K562 (cell line): ENCODE measurements at regions not wholly inside any gene's neighbourhood (a gene's known extent, or its start where the extent isn't known, plus 50 kb on each side); places are given as distances from the start of the nearest gene placed in this dataset.

ENCODE experiments used
- ATAC-seq: fragments of 200-7000 bp; cut with Tn5 transposase; 3 replicates; pipeline ENCODE4 v1.9.1; 2020; ENCODE audit warnings: moderate library complexity
- BruUV-seq: library from RNA; stranded (reverse); fragments of 400-500 nt; replicated peaks from 2 replicates; lab custom pipeline; 2021; lab: Mats Ljungman, UMichigan
- CTCF ChIA-PET: fragments of 300-600 bp; formaldehyde crosslinking; extraction: SDS; loops from one replicate; lab custom pipeline; 2021; ENCODE audit warnings: low intra/inter-chr PET ratio; lab: Yijun Ruan, JAX
- POLR2A ChIA-PET: fragments of 300-600, 350-650 bp; sonication (Branson Sonifier 250); formaldehyde crosslinking; extraction: SDS; loops from one replicate; lab custom pipeline; 2021; ENCODE audit warnings: antibody characterized with exemption, inconsistent platforms; lab: Yijun Ruan, JAX
- DNase-seq, 4 experiments: peaks; one replicate each; pipeline versions ENCODE4 v3.0.0 to v3.0.0-alpha.2; 2011 to 2018; ENCODE audit warnings: low spot score in 3 of 4, mixed read lengths in 3 of 4; ENCODE audit errors: extremely low read depth in 1 of 4
- FAIRE-seq: peaks from 2 replicates; lab custom pipeline; 2011; peaks lifted over from hg19 to GRCh38; lab: Jason Lieb, UNC
- H2AFZ ChIP-seq: 2 replicates; pipeline ENCODE4 v1.6.0; 2011; ENCODE audit warnings: low read depth, low read length, control low read depth, inconsistent platforms
- H3K27ac ChIP-seq: fragments of 200-600 bp; 3 replicates; pipeline ENCODE4 v1.8.0; 2011; ENCODE audit warnings: low read depth, mild to moderate bottlenecking, control low read depth, inconsistent platforms, low read length, moderate library complexity, mixed read lengths; ENCODE audit errors: extremely low read depth
- H3K27me3 ChIP-seq, 2 experiments: fragments of 300-600 bp in 1 of 2; 2 replicates in 1 of 2; 3 replicates in 1 of 2; pipeline versions ENCODE4 v1.6.0 to v1.8.0; 2011; ENCODE audit warnings: inconsistent platforms in 2 of 2, low read length in 2 of 2, mild to moderate bottlenecking in 1 of 2, mixed read lengths in 1 of 2, moderate library complexity in 1 of 2; ENCODE audit not compliant: control insufficient read depth in 2 of 2, insufficient read depth in 2 of 2
- H3K36me3 ChIP-seq: fragments of 300-600 bp; 3 replicates; pipeline ENCODE4 v1.8.0; 2011; ENCODE audit warnings: mild to moderate bottlenecking, low read length, inconsistent platforms; ENCODE audit not compliant: control insufficient read depth, insufficient read depth
- H3K4me1 ChIP-seq, 2 experiments: fragments of 200-600 bp in 1 of 2; replicated peaks in 1 of 2; 2 replicates in 1 of 2; 3 replicates in 1 of 2; pipeline versions ENCODE4 v1.5.1 to v1.8.0; 2011; ENCODE audit warnings: inconsistent platforms in 2 of 2, low read length in 2 of 2, mild to moderate bottlenecking in 1 of 2, mixed read lengths in 1 of 2, moderate library complexity in 1 of 2; ENCODE audit not compliant: control insufficient read depth in 2 of 2, insufficient read depth in 2 of 2
- H3K4me2 ChIP-seq: 2 replicates; pipeline ENCODE4 v1.6.1; 2011; ENCODE audit warnings: low read length, control low read depth, inconsistent platforms, mixed read lengths; ENCODE audit not compliant: insufficient read depth
- H3K4me3 ChIP-seq: fragments of 200-600 bp; sonication (generic), shearing (Covaris generic); 2 replicates; pipeline ENCODE4 v1.5.1; 2016; ENCODE audit warnings: control low read depth, inconsistent platforms
- H3K79me2 ChIP-seq: fragments of 200-600 bp; 3 replicates; pipeline ENCODE4 v1.8.0; 2011; ENCODE audit warnings: low read length, inconsistent platforms; ENCODE audit not compliant: control insufficient read depth, insufficient read depth
- H3K9ac ChIP-seq, 2 experiments: 2 replicates each; pipeline versions ENCODE4 v1.6.0 to v1.6.1; 2011; ENCODE audit warnings: low read depth in 2 of 2, low read length in 2 of 2, control low read depth in 1 of 2, inconsistent platforms in 1 of 2, mild to moderate bottlenecking in 1 of 2, mixed read lengths in 1 of 2; ENCODE audit not compliant: insufficient read depth in 1 of 2
- H3K9me1 ChIP-seq: one replicate; pipeline ENCODE4 v1.6.0; 2011; ENCODE audit warnings: inconsistent platforms, mild to moderate bottlenecking, low read length, moderate library complexity; ENCODE audit not compliant: control insufficient read depth, insufficient read depth
- H3K9me3 ChIP-seq: replicated peaks from 2 replicates; pipeline ENCODE4 v1.5.1; 2011; ENCODE audit warnings: low read depth, low read length, inconsistent platforms; ENCODE audit not compliant: control insufficient read depth, insufficient read depth
- H4K20me1 ChIP-seq: replicated peaks from 2 replicates; pipeline ENCODE4 v1.6.1; 2011; ENCODE audit warnings: low read length, inconsistent platforms, mixed read lengths; ENCODE audit not compliant: control insufficient read depth, insufficient read depth
- BRF1 ChIP-seq: IDR thresholded peaks from 3 replicates; pipeline ENCODE4 v1.6.1; 2011; ENCODE audit warnings: borderline replicate concordance, mild to moderate bottlenecking; ENCODE audit not compliant: insufficient read length; ENCODE audit errors: extremely low read depth
- CBFA2T2 ChIP-seq: fragments of 450-650 bp; conservative IDR thresholded peaks from 2 replicates; pipeline ENCODE4 v1.6.1; 2017; ENCODE audit warnings: mild to moderate bottlenecking
- CBFA2T3 ChIP-seq: fragments of 450-650 bp; IDR thresholded peaks from 2 replicates; pipeline ENCODE4 v1.6.1; 2017
- EGR1 ChIP-seq: fragments of 450-650 bp; conservative IDR thresholded peaks from 2 replicates; pipeline ENCODE4 v1.6.1; 2017; ENCODE audit warnings: mild to moderate bottlenecking
- ETV6 ChIP-seq, 3 experiments: fragments of 150-350 bp in 1 of 3; sonication (generic) in 1 of 3; formaldehyde crosslinking in 1 of 3; IDR thresholded peaks; 2 replicates each; pipeline versions ENCODE4 v1.6.1 to v1.8.0; 2014 to 2022; ENCODE audit warnings: borderline replicate concordance in 2 of 3, low read depth in 2 of 3, antibody characterized with exemption in 1 of 3, low read length in 1 of 3, mild to moderate bottlenecking in 1 of 3, missing genetic modification reagents in 1 of 3
- FOXJ3 ChIP-seq: sonication (generic); formaldehyde crosslinking; IDR thresholded peaks from 2 replicates; pipeline ENCODE4 v1.4.0; 2020; ENCODE audit warnings: mild to moderate bottlenecking, missing genetic modification reagents
- POLR3G ChIP-seq: IDR thresholded peaks from 2 replicates; pipeline ENCODE4 v1.6.1; 2011; ENCODE audit not compliant: insufficient read length, insufficient replicate concordance; ENCODE audit errors: extremely low read depth
- RCOR1 ChIP-seq, 2 experiments: IDR thresholded peaks; 2 replicates each; pipeline ENCODE4 v1.6.1; 2012; ENCODE audit warnings: low read depth in 2 of 2, low read length in 2 of 2, borderline replicate concordance in 1 of 2, improper control_type of control experiment in 1 of 2
- STAG1 ChIP-seq: sonication (generic); formaldehyde crosslinking; IDR thresholded peaks from 2 replicates; pipeline ENCODE4 v1.5.0; 2020; ENCODE audit warnings: missing genetic modification reagents, borderline replicate concordance
- TEAD4 ChIP-seq, 2 experiments: sonication (generic) in 1 of 2; formaldehyde crosslinking in 1 of 2; IDR thresholded peaks; 2 replicates each; pipeline versions ENCODE4 v1.6.1 to v1.8.0; 2012 to 2022; ENCODE audit warnings: borderline replicate concordance in 1 of 2, inconsistent platforms in 1 of 2, low read length in 1 of 2, mild to moderate bottlenecking in 1 of 2, missing genetic modification reagents in 1 of 2
- ZKSCAN3 ChIP-seq: fragments of 250-450 bp; sonication (Bioruptor Pico); IDR thresholded peaks from 2 replicates; pipeline ENCODE4 v1.4.0; 2020
- ZNF133 ChIP-seq: fragments of 250-450 bp; sonication (Bioruptor Pico); IDR thresholded peaks from 2 replicates; pipeline ENCODE4 v1.4.0; 2020; ENCODE audit warnings: mild to moderate bottlenecking
- ZNF232 ChIP-seq: sonication (generic); formaldehyde crosslinking; IDR thresholded peaks from 2 replicates; pipeline ENCODE4 v1.8.0; 2022; ENCODE audit warnings: mild to moderate bottlenecking, missing genetic modification reagents
- WGBS: fragments of 100-300 bp; shearing (Covaris generic); methylation state at CpG from one replicate; pipeline ENCODE4 v1.1.6; 2016; ENCODE audit warnings: low coverage, mixed read lengths; ENCODE audit not compliant: insufficient coverage; ENCODE audit errors: missing lambda C conversion rate; 5-methylcytosine and 5-hydroxymethylcytosine counted together
- in situ Hi-C: fragments of 300-500 bp; cut with MboI; formaldehyde crosslinking; loops from 4 replicates; pipeline ENCODE4 v1.15.0; 2018; ENCODE audit warnings: inconsistent platforms, mixed read lengths
- intact Hi-C: fragments of 100-400 bp; cut with micrococcal nuclease; formaldehyde crosslinking; loops from 2 replicates; pipeline ENCODE4 v1.14.2; 2022
- TF ChIP-seq, protein P1 (sequence below): sonication (generic); formaldehyde crosslinking; IDR thresholded peaks from 2 replicates; pipeline ENCODE4 v1.8.0; 2022; ENCODE audit warnings: missing genetic modification reagents, mild to moderate bottlenecking, moderate library complexity, borderline replicate concordance

DNA sequence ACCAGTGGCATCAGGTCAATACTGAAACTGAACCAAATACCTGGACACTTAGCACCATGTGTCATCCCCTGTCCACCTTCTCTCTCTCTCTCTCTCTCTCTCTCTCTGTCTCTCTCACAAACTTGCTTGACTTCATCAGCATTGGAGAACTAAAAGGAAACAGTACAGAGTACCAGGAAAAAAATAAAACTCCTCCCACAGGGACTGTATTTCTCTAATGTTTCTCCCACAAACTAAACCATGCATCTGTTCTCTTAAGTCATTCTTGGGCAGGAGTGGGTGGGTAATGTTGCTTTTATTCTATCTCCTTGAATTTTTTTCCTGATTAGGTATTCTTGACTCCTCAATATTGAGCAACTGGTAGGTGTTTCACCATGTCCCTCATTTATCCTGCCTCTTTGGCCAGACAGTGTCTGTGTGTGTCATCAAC, 112.9 kb upstream of the CACNA1A start:
- CTCF ChIA-PET: no interaction called here
- in situ Hi-C loops: no loop called here

DNA sequence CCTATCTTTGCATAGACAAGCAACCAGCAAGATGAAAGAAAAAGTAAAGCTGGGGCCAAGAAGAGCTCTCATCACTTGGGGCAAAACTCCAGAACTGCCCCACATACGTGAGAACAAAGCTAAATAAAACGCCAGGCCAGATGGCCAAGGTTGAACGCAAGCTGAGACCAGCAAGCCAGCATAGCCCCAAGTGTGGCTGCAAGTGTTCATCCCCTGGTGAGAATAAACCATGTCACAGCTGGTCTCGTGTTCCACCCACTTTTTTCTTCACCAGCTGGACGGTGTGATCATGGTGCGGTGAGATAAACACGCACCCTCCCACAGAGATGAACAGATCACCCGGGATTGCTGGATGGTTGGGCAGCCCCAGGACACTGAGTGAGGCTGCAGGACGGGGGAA, 109.6 kb upstream of the CACNA1A start:
- Histone ChIP-seq H2AFZ (no peak overlapping the region), H3K36me3 (no peaks in the 10 kb centered on the region), H3K27ac (no peak overlapping the region), H3K4me3 (no peak overlapping the region), H3K79me2 (no peaks in the 10 kb centered on the region), H4K20me1 (no peaks in the 10 kb centered on the region), H3K9me1 (no peaks in the 10 kb centered on the region), H3K4me1 (no peaks in the 10 kb centered on the region), H3K9ac (no peak overlapping the region), H3K4me2 (no peak overlapping the region), H3K9me3 (no peaks in the 10 kb centered on the region), H3K27me3 (peaks cover 0 to 20% of the 10 kb centered on the region in 2 experiments; a peak in 2 of 5 replicates)
- intact Hi-C loops: no loop called here
- ATAC-seq (no peak), DNase-seq (no peak), FAIRE-seq (no peak)
- in situ Hi-C loops: no loop called here
- CTCF ChIA-PET: no interaction called here
- BruUV-seq: no TSS peak
- TF ChIP-seq CBFA2T2 (peak; percentile 31; the same call in 1 of the 2 replicates), CBFA2T3 (peak; percentile 63), POLR3G (no peak), TEAD4 (IDR thresholded peaks at IDR 0.05; ENCODE audit: low read length) (peak; percentile 36; the same call in 1 of the 2 replicates), TEAD4 (CRISPR knock-in tag; IDR thresholded peaks at IDR 0.05; ENCODE audit: borderline replicate concordance) (no peak), BRF1 (no peak), EGR1 (peak; percentile 13; the same call in 1 of the 2 replicates)
- TF ChIP-seq, protein P1, sequence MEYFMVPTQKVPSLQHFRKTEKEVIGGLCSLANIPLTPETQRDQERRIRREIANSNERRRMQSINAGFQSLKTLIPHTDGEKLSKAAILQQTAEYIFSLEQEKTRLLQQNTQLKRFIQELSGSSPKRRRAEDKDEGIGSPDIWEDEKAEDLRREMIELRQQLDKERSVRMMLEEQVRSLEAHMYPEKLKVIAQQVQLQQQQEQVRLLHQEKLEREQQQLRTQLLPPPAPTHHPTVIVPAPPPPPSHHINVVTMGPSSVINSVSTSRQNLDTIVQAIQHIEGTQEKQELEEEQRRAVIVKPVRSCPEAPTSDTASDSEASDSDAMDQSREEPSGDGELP: peak; percentile 60; the same call in 1 of the 2 replicates
- POLR2A ChIA-PET: interaction anchor here (0.6 to 1.4 kb wide), 4 partner anchors 9 to 246 kb away, joined by 3 read pairs; no protein-coding TSS in a partner anchor
- WGBS: 0% methylated on average over 9 of the region's 9 CpGs

More for the DNA sequence above, 112.9 kb upstream of the CACNA1A start:
- BruUV-seq: no TSS peak
- intact Hi-C loops: no loop called here
- no peaks in the 10 kb centered on the region for H3K79me2 ChIP-seq
- H3K4me1 ChIP-seq: no peaks in the 10 kb centered on the region
- H3K9me3 ChIP-seq: no peaks in the 10 kb centered on the region
- no peaks in the 10 kb centered on the region for H3K9me1 ChIP-seq
- DNase-seq: no peak
- POLR2A ChIA-PET: no interaction called here
- no peak overlapping the region for H3K27ac ChIP-seq
- TF ChIP-seq STAG1 (CRISPR knock-in tag) (no peak), ZNF232 (no peak), ZKSCAN3 (CRISPR knock-in tag) (no peak), ZNF133 (CRISPR knock-in tag) (no peak), ETV6 (IDR thresholded peaks at IDR 0.05; ENCODE audit: borderline replicate concordance in 1 of 2, low read depth in 2 of 2, low read length in 1 of 2) (no peak), ETV6 (CRISPR knock-in tag; IDR thresholded peaks at IDR 0.05; ENCODE audit: borderline replicate concordance) (no peak), RCOR1 (IDR thresholded peaks at IDR 0.05; ENCODE audit: borderline replicate concordance in 1 of 2, low read depth in 2 of 2, low read length in 2 of 2) (no peak), FOXJ3 (CRISPR knock-in tag) (no peak)
- no peak for ATAC-seq
- FAIRE-seq: no peak
- H3K4me2 ChIP-seq: no peak overlapping the region
- peaks cover 19 to 45% of the 10 kb centered on the region in 2 experiments; a peak in 4 of 5 replicates for H3K27me3 ChIP-seq
- no peaks in the 10 kb centered on the region for H3K36me3 ChIP-seq
- no peak overlapping the region for H3K4me3 ChIP-seq
- H2AFZ ChIP-seq: no peak overlapping the region
- H3K9ac ChIP-seq: no peak overlapping the region
- no peaks in the 10 kb centered on the region for H4K20me1 ChIP-seq
